ENCODE measurements at regions not wholly inside any gene's neighbourhood (a gene's known extent, or its start where the extent isn't known, plus 50 kb on each side); places are given as distances from the start of the nearest gene placed in this dataset.
"Not testable (repeated sequence)": the region's sequence is repeated elsewhere in the genome, so short reads cannot be mapped to it uniquely, and the experiment has no call there.

- intact Hi-C loops (cut with DNase I), result no loop called here
- DNase-seq (no peak), ATAC-seq (ENCODE audit: poor library complexity) (no peak)
Observed at GRCh38 chr9:6160579-6160978, 55.0 kb upstream of the IL33 start.

DNA sequence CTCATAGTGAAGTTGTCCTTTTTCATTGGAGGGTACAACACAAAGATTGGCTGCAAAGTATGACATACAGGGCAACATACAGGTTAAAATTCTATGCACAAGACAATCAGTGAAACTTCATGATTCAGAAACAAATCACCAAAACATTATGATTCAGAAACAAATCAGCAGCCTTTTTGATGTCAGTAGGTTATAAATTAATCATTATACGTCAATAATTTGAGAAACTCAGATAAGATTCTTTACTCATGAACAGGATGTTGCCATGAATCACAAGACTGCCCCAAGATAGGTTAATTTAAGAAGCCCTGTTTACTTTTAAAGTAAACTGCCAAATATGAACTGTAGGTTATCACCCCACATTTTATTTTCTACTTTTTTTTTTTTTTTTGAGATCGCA is 62.2 kb upstream of the IL33 start:
- DNase-seq, result no peak
- no peak for ATAC-seq (ENCODE audit: poor library complexity)
- intact Hi-C loops (cut with DNase I), result no loop called here

DNA sequence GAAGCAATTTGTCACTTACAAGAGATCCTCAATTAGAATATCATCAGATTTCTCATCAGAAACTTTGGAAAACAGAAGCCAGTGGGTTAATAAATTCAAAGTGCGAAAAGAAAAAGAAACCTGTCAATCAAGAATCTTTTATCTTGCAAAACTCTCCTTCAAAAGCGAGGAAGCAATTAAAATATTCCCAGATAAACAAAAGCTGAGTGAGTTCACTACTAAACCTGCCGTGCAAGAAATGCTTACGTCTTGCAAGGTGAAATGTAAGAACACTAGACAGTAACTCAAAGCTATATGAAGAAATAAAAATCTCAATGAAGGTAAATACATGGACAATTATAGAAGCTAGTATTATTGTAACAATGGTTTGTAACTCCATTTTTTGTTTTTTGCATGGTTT is 62.8 kb upstream of the IL33 start:
- no peak for ATAC-seq (ENCODE audit: poor library complexity)
- intact Hi-C loops (cut with DNase I), result no loop called here

GRCh38 chr9:6150483-6150882 is 65.1 kb upstream of the IL33 start:
- intact Hi-C loops (cut with DNase I), result no loop called here
- ATAC-seq (ENCODE audit: poor library complexity) (no peak), DNase-seq (no peak)

More for the DNA sequence above, 62.8 kb upstream of the IL33 start:
- DNase-seq, result no peak

- DNase-seq (peak; percentile 41), ATAC-seq (ENCODE audit: poor library complexity) (no peak)
- intact Hi-C loops (cut with DNase I), result no loop called here
Observed at GRCh38 chr9:6149315-6149714, 66.3 kb upstream of the IL33 start.

GRCh38 chr9:6147846-6148245 is 67.8 kb upstream of the IL33 start:
- DNase-seq (no peak), ATAC-seq (ENCODE audit: poor library complexity) (no peak)
- intact Hi-C loops (cut with DNase I), result no loop called here

DNA sequence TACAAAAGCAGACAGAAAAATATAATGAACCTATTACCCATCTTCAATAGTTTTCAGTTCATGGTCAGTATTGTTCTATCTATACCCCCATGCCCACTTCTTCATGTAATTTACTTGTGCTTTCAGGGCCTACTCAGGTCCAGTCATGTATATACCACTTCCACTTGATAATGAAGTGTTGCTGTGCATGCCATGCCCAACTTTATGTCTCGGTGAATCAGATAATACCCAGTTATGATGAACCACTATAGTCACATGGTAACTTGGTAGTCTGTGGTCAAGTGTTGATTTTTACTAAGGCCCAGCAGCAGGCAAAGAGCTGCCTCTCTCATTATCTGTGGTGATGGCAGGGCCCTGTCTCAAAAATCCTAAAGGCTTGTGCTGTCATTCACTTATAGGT is 70.7 kb upstream of the IL33 start:
- no peak for DNase-seq
- no peak for ATAC-seq (ENCODE audit: poor library complexity)
- intact Hi-C loops (cut with DNase I), result no loop called here

GRCh38 chr9:6142799-6143454 is 72.7 kb upstream of the IL33 start:
- DNase-seq, result no peak
- ATAC-seq (ENCODE audit: poor library complexity), result no peak
- intact Hi-C loops (cut with DNase I), result no loop called here

DNA sequence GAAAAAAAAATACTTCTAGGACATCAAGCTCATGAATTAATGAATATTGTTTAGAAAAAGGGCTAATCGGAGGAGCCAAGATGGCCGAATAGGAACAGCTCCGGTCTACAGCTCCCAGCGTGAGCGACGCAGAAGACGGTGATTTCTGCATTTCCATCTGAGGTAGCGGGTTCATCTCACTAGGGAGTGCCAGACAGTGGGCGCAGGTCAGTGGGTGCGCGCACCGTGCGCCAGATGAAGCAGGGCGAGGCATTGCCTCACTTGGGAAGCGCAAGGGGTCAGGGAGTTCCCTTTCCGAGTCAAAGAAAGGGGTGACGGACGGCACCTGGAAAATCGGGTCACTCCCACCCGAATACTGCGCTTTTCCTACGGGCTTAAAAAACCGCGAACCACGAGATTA is 79.8 kb upstream of the IL33 start:
- ATAC-seq (ENCODE audit: poor library complexity); intact Hi-C loops (cut with DNase I); DNase-seq: not testable (repeated sequence)

- intact Hi-C loops (cut with DNase I), result no loop called here
- no peak for DNase-seq
- no peak for ATAC-seq (ENCODE audit: poor library complexity)
Observed at GRCh38 chr9:6134661-6135180, 80.9 kb upstream of the IL33 start.

GRCh38 chr9:6133346-6134063 is 82.1 kb upstream of the IL33 start:
- intact Hi-C loops (cut with DNase I), result no loop called here
- no peak for ATAC-seq (ENCODE audit: poor library complexity)
- no peak for DNase-seq

GRCh38 chr9:6132650-6133049 is 83.0 kb upstream of the IL33 start:
- ATAC-seq (ENCODE audit: poor library complexity), result no peak

GRCh38 chr9:6128030-6128429 is 87.6 kb upstream of the IL33 start:
- ATAC-seq (ENCODE audit: poor library complexity) (no peak), DNase-seq (no peak)
- intact Hi-C loops (cut with DNase I), result no loop called here

More at GRCh38 chr9:6132650-6133049, 83.0 kb upstream of the IL33 start:
- no peak for DNase-seq
- intact Hi-C loops (cut with DNase I), result no loop called here

DNA sequence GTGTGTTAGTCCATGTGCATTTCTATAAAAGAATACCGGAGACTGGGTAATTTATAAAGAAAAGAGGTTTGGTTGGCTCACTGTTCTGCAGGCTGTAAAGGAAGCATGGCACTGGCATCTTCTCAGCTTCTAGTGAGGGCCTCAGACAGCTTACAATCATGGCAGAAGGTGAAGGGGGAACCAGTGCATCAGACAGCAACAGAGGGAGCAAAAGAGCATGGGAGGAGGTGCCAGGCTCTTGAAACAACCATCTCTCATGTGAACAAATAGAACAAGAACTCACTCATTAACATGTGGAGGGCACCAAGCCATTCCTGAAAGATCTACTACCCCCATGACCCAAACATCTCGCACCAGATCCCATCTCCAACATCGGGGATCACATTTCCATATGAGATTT is 89.2 kb upstream of the IL33 start:
- intact Hi-C loops (cut with DNase I), result no loop called here
- DNase-seq, result no peak
- no peak for ATAC-seq (ENCODE audit: poor library complexity)

DNA sequence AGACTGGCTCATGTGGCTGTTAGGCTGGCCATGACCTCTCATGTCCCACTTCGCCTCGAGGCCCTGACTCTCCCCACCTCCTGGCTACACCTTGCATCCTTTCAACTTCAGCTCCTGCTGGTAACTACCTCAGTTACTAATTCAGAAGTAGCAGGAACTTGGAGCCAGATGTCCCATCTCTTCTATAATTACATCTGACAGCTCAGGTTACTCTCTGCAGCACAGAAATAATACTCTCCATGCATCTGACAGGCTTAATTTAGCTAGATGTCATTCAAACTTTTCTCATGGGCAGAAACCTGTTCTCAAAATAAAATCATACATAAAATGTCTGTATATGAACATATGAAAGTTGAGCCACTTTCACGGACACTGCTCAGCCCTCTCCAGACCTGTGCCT is 92.2 kb upstream of the IL33 start:
- DNase-seq (no peak), ATAC-seq (ENCODE audit: poor library complexity) (no peak)
- intact Hi-C loops (cut with DNase I), result no loop called here

DNA sequence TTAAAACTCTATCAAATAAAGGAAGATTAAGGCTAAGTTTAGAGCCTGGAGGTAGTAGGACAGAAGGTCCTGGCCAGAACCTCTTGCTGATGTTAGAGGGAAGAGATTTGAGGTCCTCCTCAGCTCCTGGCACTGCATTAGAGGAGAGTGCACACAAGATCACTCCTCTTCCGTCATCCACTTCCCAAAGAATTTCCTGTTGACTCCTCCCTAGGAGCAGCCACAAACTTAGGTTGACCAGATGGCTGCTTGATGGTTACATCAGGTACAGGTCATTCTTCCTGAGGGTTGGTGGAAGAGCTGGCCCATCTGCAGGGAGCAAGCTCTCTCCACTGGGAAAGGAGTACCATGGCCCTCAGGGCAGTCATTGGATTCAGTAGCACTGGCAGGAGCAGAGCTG is 93.9 kb upstream of the IL33 start:
- DNase-seq (no peak), ATAC-seq (ENCODE audit: poor library complexity) (no peak)
- intact Hi-C loops (cut with DNase I), result no loop called here

DNA sequence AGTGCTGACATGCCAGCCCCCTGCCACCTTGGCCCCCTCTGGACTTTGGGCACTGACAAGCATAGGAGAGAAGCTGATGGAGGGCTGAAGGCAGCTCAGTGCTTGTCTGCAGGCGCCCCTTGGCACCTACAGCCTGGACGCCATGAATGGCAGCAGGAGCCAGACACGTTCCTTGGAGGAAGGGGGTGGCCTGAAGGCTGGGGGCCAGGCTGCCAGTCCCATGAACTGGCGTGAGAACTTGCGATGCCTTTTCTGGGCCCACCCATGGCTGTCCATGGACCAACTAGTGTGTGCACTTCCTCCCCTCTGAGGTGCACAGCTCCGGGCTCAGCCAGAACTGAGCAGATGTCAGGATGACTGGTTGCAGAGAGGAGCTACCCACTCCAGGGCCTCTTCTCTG is 99.0 kb upstream of the RANBP6 start:
- intact Hi-C loops (cut with DNase I), result no loop called here
- no peak for DNase-seq
- ATAC-seq (ENCODE audit: poor library complexity), result no peak

- intact Hi-C loops (cut with DNase I), result no loop called here
- no peak for ATAC-seq (ENCODE audit: poor library complexity)
- no peak for DNase-seq
Observed at GRCh38 chr9:6113819-6114218, 98.4 kb upstream of the RANBP6 start.

GRCh38 chr9:6113312-6113711 is 97.9 kb upstream of the RANBP6 start:
- DNase-seq, result no peak
- ATAC-seq (ENCODE audit: poor library complexity), result no peak
- intact Hi-C loops (cut with DNase I), result no loop called here

GRCh38 chr9:6109986-6110385 is 94.6 kb upstream of the RANBP6 start:
- DNase-seq (no peak), ATAC-seq (ENCODE audit: poor library complexity) (no peak)
- intact Hi-C loops (cut with DNase I), result no loop called here

All from Right ventricle myocardium superior (tissue), 1 donor.